Retinal pigment epithelial cell (primary cell): ENCODE measurements at regions not wholly inside any gene's neighbourhood (a gene's known extent, or its start where the extent isn't known, plus 50 kb on each side); places are given as distances from the start of the nearest gene placed in this dataset.
"Not testable (repeated sequence)": the region's sequence is repeated elsewhere in the genome, so short reads cannot be mapped to it uniquely, and the experiment has no call there.

ENCODE experiments used
- DNase-seq: peaks from one replicate; pipeline ENCODE4 v3.0.0-alpha.2; 2010; ENCODE audit warnings: low read depth
- H3K4me3 ChIP-seq: 2 replicates; pipeline ENCODE4 v1.5.1; 2011; ENCODE audit warnings: mild to moderate bottlenecking, low read length, control low read depth, moderate library complexity
- TF ChIP-seq, protein P1 (sequence below): conservative IDR thresholded peaks from 2 replicates; pipeline ENCODE4 v1.5.1; 2011; ENCODE audit warnings: low read depth, low read length, control low read depth, inconsistent platforms

GRCh38 chr16:65570261-65570660, 448.4 kb upstream of the CDH11 start:
- TF ChIP-seq, protein P1, sequence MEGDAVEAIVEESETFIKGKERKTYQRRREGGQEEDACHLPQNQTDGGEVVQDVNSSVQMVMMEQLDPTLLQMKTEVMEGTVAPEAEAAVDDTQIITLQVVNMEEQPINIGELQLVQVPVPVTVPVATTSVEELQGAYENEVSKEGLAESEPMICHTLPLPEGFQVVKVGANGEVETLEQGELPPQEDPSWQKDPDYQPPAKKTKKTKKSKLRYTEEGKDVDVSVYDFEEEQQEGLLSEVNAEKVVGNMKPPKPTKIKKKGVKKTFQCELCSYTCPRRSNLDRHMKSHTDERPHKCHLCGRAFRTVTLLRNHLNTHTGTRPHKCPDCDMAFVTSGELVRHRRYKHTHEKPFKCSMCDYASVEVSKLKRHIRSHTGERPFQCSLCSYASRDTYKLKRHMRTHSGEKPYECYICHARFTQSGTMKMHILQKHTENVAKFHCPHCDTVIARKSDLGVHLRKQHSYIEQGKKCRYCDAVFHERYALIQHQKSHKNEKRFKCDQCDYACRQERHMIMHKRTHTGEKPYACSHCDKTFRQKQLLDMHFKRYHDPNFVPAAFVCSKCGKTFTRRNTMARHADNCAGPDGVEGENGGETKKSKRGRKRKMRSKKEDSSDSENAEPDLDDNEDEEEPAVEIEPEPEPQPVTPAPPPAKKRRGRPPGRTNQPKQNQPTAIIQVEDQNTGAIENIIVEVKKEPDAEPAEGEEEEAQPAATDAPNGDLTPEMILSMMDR: no peak
- H3K4me3 ChIP-seq: no peak overlapping the region
- no peak for DNase-seq

- TF ChIP-seq, protein P1: no peak
- no peak overlapping the region for H3K4me3 ChIP-seq
Observed at GRCh38 chr16:65559846-65560245, 438.0 kb upstream of the CDH11 start.

DNA sequence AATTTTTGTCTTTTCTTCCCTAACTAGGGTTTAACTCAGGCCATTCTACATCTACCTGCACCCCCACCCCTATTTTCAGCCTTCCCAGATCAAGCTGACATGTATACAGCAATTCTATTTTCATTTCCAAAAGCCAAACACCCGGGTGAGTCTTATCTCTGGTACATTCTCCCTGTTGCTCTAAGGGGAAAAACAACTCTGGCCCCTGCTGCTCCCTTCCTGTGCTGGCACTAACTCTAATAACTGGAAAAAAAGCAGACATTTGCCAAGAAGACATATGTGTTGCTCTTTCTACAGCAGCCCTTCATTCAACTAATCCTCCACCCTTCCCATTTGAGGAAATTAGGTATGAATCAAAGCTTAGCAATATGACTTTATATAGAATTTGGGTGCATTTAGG, 427.8 kb upstream of the CDH11 start:
- DNase-seq, H3K4me3 ChIP-seq: not testable (repeated sequence)

More at GRCh38 chr16:65559846-65560245, 438.0 kb upstream of the CDH11 start:
- DNase-seq: peak; percentile 23

DNA sequence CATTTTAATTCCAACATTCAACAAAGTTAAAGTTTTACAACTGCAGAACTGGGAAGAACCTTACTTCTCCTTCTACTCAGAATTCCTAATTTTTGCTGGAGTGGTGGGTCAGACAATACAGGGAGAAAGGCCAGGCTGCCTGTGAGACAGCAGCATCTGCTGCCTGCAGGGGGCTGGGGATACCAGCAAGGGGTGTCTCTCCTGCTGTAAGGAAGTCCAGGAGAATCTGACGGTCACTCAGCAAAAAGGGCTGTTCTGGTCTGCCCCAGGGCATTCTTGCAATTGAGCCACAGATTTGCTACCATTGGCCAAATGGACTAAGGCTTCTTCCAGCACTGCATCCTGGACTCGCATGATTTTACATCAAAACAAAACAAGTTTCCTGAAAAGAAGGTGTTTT, 426.6 kb upstream of the CDH11 start:
- TF ChIP-seq, protein P1: peak; percentile 24
- H3K4me3 ChIP-seq: no peak overlapping the region
- DNase-seq: no peak

GRCh38 chr16:65547772-65548446, 426.0 kb upstream of the CDH11 start:
- DNase-seq: peak; percentile 60
- no peak overlapping the region for H3K4me3 ChIP-seq
- TF ChIP-seq, protein P1: no peak

- TF ChIP-seq, protein P1: no peak
- H3K4me3 ChIP-seq: no peak overlapping the region
- no peak for DNase-seq
Observed at GRCh38 chr16:65546353-65546791, 424.5 kb upstream of the CDH11 start.

GRCh38 chr16:65545413-65545956, 423.6 kb upstream of the CDH11 start:
- no peak overlapping the region for H3K4me3 ChIP-seq
- TF ChIP-seq, protein P1: no peak
- no peak for DNase-seq
